Endothelial cell of umbilical vein (primary cell): ENCODE measurements at regions not wholly inside any gene's neighbourhood (a gene's known extent, or its start where the extent isn't known, plus 50 kb on each side); places are given as distances from the start of the nearest gene placed in this dataset.

Source experiments
- BruUV-seq: library from RNA; stranded (reverse); fragments of 400-500 nt; replicated peaks from 2 replicates; lab custom pipeline; 2021; lab: Mats Ljungman, UMichigan
- CTCF ChIA-PET: fragments of 300-600, 350-600 bp; sonication (Branson Sonifier 250); formaldehyde crosslinking; loops from one replicate; lab custom pipeline; 2021; ENCODE audit warnings: antibody characterized with exemption, inconsistent platforms; lab: Charles Lee
- POLR2A ChIA-PET: fragments of 300-600, 350-600 bp; sonication (Branson Sonifier 250); formaldehyde crosslinking; loops from one replicate; lab custom pipeline; 2021; ENCODE audit warnings: antibody characterized with exemption, inconsistent platforms; lab: Charles Lee
- DNase-seq: peaks from one replicate; pipeline ENCODE4 v3.0.0-alpha.2; 2011; ENCODE audit warnings: low read depth, low spot score
- FAIRE-seq: peaks from 2 replicates; lab custom pipeline; 2011; peaks lifted over from hg19 to GRCh38; lab: Jason Lieb, UNC
- H2AFZ ChIP-seq: 2 replicates; pipeline ENCODE4 v1.6.0; 2012; ENCODE audit warnings: low read depth, low read length, control low read depth, inconsistent platforms
- H3K27ac ChIP-seq: 2 replicates; pipeline ENCODE4 v1.5.1; 2011; ENCODE audit warnings: low read depth, mild to moderate bottlenecking, control low read depth, low read length, moderate library complexity; ENCODE audit not compliant: insufficient read depth
- H3K27me3 ChIP-seq, 2 experiments: 2 replicates each; pipeline versions ENCODE4 v1.6.0 to v1.6.1; 2011; ENCODE audit warnings: low read length in 2 of 2, mixed read lengths in 1 of 2; ENCODE audit not compliant: control insufficient read depth in 2 of 2, insufficient read depth in 2 of 2
- H3K36me3 ChIP-seq, 2 experiments: 2 replicates in 1 of 2; 3 replicates in 1 of 2; pipeline ENCODE4 v1.5.1; 2011; ENCODE audit warnings: low read length in 2 of 2, mild to moderate bottlenecking in 1 of 2, moderate library complexity in 1 of 2; ENCODE audit not compliant: control insufficient read depth in 2 of 2, insufficient read depth in 2 of 2; ENCODE audit errors: extremely low read depth in 1 of 2
- H3K4me1 ChIP-seq: 3 replicates; pipeline ENCODE4 v1.5.1; 2011; ENCODE audit warnings: mild to moderate bottlenecking, low read length; ENCODE audit not compliant: control insufficient read depth, insufficient read depth; ENCODE audit errors: extremely low read depth
- H3K4me2 ChIP-seq: 2 replicates; pipeline ENCODE4 v1.6.1; 2011; ENCODE audit warnings: low read length, control low read depth, mixed read lengths; ENCODE audit not compliant: insufficient read depth
- H3K4me3 ChIP-seq, 3 experiments: fragments of 200-600 bp in 1 of 3; sonication (generic), shearing (Covaris generic) in 1 of 3; replicated peaks in 1 of 3; 2 replicates each; pipeline ENCODE4 v1.5.1; 2011 to 2016; ENCODE audit warnings: control low read depth in 3 of 3, low read length in 3 of 3, mild to moderate bottlenecking in 2 of 3, inconsistent platforms in 1 of 3, low read depth in 1 of 3, moderate library complexity in 1 of 3; ENCODE audit not compliant: insufficient read depth in 1 of 3
- H3K79me2 ChIP-seq: 2 replicates; pipeline ENCODE4 v1.6.0; 2012; ENCODE audit warnings: low read length, inconsistent platforms; ENCODE audit not compliant: control insufficient read depth, insufficient read depth
- H3K9ac ChIP-seq: replicated peaks from 2 replicates; pipeline ENCODE3; 2011; ENCODE audit warnings: low read length, control low read depth; ENCODE audit not compliant: insufficient read depth; ENCODE audit errors: extremely low read depth
- H3K9me1 ChIP-seq: replicated peaks from 3 replicates; pipeline ENCODE4 v1.6.0; 2011; ENCODE audit warnings: mild to moderate bottlenecking, low read length; ENCODE audit not compliant: control insufficient read depth, insufficient read depth; ENCODE audit errors: extremely low read depth
- H3K9me3 ChIP-seq: replicated peaks from 2 replicates; pipeline ENCODE4 v1.5.1; 2012; ENCODE audit warnings: low read length, inconsistent platforms; ENCODE audit not compliant: control insufficient read depth, insufficient read depth
- H4K20me1 ChIP-seq: replicated peaks from 2 replicates; pipeline ENCODE3; 2011; ENCODE audit warnings: mild to moderate bottlenecking, low read length; ENCODE audit not compliant: control insufficient read depth, insufficient read depth; ENCODE audit errors: extremely low read depth
- EZH2 ChIP-seq: IDR thresholded peaks from 2 replicates; pipeline ENCODE4 v1.6.1; 2012; ENCODE audit warnings: borderline replicate concordance, low read depth, mild to moderate bottlenecking, moderate library complexity, low read length, inconsistent platforms; ENCODE audit not compliant: severe bottlenecking
- FOS ChIP-seq: IDR thresholded peaks from 2 replicates; pipeline ENCODE4 v1.6.1; 2011; ENCODE audit warnings: mild to moderate bottlenecking, low read length, moderate library complexity, borderline replicate concordance; ENCODE audit not compliant: insufficient read depth
- GATA2 ChIP-seq: IDR thresholded peaks from 2 replicates; pipeline ENCODE4 v1.7.0; 2011; ENCODE audit warnings: low read depth, mild to moderate bottlenecking, moderate library complexity, mixed read lengths, low read length; ENCODE audit not compliant: insufficient read length, insufficient read depth
- MYC ChIP-seq: IDR thresholded peaks from one replicate; pipeline ENCODE4 v1.6.1; 2011; ENCODE audit warnings: mild to moderate bottlenecking, low read depth, low read length
- POLR2AphosphoS5 ChIP-seq: IDR thresholded peaks from 2 replicates; pipeline ENCODE4 v1.6.1; 2012; ENCODE audit warnings: low read depth, mild to moderate bottlenecking, control low read depth, low read length, moderate library complexity; ENCODE audit not compliant: insufficient read depth
- dilution Hi-C: fragments of 300-500 bp; cut with MboI; formaldehyde crosslinking; loops from one replicate; pipeline ENCODE4 v1.15.0; 2019; ENCODE audit warnings: low sequenced_read_pairs; ENCODE audit not compliant: extremely low pct_ligation_motif_present
- intact Hi-C: fragments of 100-400 bp; cut with micrococcal nuclease; formaldehyde crosslinking; loops from one replicate; pipeline ENCODE4 v1.10.0; 2022
- TF ChIP-seq, protein P1 (sequence below), 2 donors: IDR thresholded peaks; 1 replicate in 1 of 2; 2 replicates in 1 of 2; pipeline ENCODE4 v1.5.1; 2011; ENCODE audit warnings: low read length in 2 of 2, mild to moderate bottlenecking in 2 of 2, moderate library complexity in 2 of 2, control low read depth in 1 of 2, inconsistent platforms in 1 of 2, low read depth in 1 of 2; ENCODE audit not compliant: insufficient read depth in 1 of 2; ENCODE audit errors: extremely low read depth in 1 of 2

DNA sequence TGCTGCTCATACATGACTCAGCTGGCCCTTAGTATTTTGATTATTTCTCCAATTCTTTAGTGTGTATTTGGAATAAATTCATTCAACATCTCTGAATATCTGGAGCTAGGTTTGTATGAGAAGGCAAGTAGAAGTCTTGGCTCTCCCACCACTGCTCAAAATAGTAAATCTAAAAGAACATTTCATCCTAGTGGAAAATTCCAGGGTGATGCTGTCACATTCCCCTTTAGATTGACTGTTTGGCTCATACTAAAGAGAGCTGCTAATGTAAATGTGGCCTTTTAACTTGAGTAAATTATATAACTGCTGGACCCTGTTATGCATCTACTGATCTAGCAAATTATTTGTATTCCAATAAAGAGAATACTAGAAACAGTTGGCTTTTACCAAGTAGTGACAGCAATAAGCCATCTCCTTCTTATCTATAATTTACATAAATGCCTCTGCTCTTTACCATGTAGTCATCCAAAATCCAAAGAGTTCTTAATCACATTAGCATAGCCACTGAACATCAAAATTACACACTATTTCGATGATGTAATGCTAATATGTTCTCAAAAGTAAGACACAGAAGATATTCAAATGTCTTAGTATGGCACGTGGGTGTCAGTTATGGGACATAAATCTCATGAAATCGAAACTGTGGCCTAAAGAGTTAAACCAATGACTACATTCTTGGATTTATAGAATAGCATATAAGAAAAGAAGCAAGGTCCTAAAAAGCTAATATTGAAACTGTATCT is 86.9 kb upstream of the KCND2 start:
- H3K9ac ChIP-seq, result no peak overlapping the region
- intact Hi-C loops (no loop called here), dilution Hi-C loops (no loop called here)
- FAIRE-seq (no peak), DNase-seq (no peak)
- no peaks in the 10 kb centered on the region for H3K9me3 ChIP-seq
- no peaks in the 10 kb centered on the region for H3K36me3 ChIP-seq
- H2AFZ ChIP-seq, result no peak overlapping the region
- no peaks in the 10 kb centered on the region for H3K9me1 ChIP-seq
- ChIA-PET POLR2A (no interaction called here), CTCF (interaction anchor here (1.0 kb wide), 1 partner anchor 250 kb away, joined by 3 read pairs; no protein-coding TSS in a partner anchor)
- TF ChIP-seq EZH2 (no peak), GATA2 (no peak), POLR2AphosphoS5 (no peak), FOS (no peak), MYC (no peak)
- TF ChIP-seq, protein P1, sequence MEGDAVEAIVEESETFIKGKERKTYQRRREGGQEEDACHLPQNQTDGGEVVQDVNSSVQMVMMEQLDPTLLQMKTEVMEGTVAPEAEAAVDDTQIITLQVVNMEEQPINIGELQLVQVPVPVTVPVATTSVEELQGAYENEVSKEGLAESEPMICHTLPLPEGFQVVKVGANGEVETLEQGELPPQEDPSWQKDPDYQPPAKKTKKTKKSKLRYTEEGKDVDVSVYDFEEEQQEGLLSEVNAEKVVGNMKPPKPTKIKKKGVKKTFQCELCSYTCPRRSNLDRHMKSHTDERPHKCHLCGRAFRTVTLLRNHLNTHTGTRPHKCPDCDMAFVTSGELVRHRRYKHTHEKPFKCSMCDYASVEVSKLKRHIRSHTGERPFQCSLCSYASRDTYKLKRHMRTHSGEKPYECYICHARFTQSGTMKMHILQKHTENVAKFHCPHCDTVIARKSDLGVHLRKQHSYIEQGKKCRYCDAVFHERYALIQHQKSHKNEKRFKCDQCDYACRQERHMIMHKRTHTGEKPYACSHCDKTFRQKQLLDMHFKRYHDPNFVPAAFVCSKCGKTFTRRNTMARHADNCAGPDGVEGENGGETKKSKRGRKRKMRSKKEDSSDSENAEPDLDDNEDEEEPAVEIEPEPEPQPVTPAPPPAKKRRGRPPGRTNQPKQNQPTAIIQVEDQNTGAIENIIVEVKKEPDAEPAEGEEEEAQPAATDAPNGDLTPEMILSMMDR (IDR thresholded peaks at IDR 0.05; ENCODE audit: extremely low read depth in 1 of 2, insufficient read depth in 1 of 2, low read depth in 1 of 2, low read length in 2 of 2), result no peak
- no peaks in the 10 kb centered on the region for H3K27me3 ChIP-seq
- no peaks in the 10 kb centered on the region for H3K79me2 ChIP-seq
- H3K27ac ChIP-seq, result no peak overlapping the region
- no peak overlapping the region for H3K4me2 ChIP-seq
- no TSS peak for BruUV-seq
- H4K20me1 ChIP-seq, result no peaks in the 10 kb centered on the region
- H3K4me1 ChIP-seq, result no peaks in the 10 kb centered on the region
- no peak overlapping the region for H3K4me3 ChIP-seq
